Myocyte (in vitro differentiated cells): ENCODE measurements at regions not wholly inside any gene's neighbourhood (a gene's known extent, or its start where the extent isn't known, plus 50 kb on each side); places are given as distances from the start of the nearest gene placed in this dataset.
A peak's percentile ranks its signal among the peaks of the same experiment; 100 is the strongest.

ENCODE experiments used
- DNase-seq: peaks from one replicate; pipeline ENCODE4 v3.0.0-alpha.2; 2012; ENCODE audit warnings: low read depth

- no peak for DNase-seq
Observed at GRCh38 chr12:107319533-107320032, 226.2 kb upstream of the CRY1 start.

- no peak for DNase-seq
Observed at GRCh38 chr12:107320033-107320928, 226.9 kb upstream of the CRY1 start.

GRCh38 chr12:107320929-107321631 is 227.7 kb upstream of the CRY1 start:
- DNase-seq, result no peak

GRCh38 chr12:107322063-107322462 is 228.7 kb upstream of the CRY1 start:
- no peak for DNase-seq

GRCh38 chr12:107325075-107325608 is 231.8 kb upstream of the CRY1 start:
- no peak for DNase-seq

GRCh38 chr12:107326237-107326636 is 232.9 kb upstream of the CRY1 start:
- DNase-seq, result no peak

GRCh38 chr12:107327651-107328182 is 234.4 kb upstream of the CRY1 start:
- DNase-seq, result no peak

GRCh38 chr12:107328442-107329133 is 235.2 kb upstream of the CRY1 start:
- peak; percentile 90 for DNase-seq

- no peak for DNase-seq
Observed at GRCh38 chr12:107329569-107330324, 236.4 kb upstream of the CRY1 start.

GRCh38 chr12:107330831-107331431 is 237.6 kb upstream of the CRY1 start:
- no peak for DNase-seq

- no peak for DNase-seq
Observed at GRCh38 chr12:107331471-107331870, 238.1 kb upstream of the CRY1 start.

GRCh38 chr12:107331912-107332311 is 238.6 kb upstream of the CRY1 start:
- no peak for DNase-seq

GRCh38 chr12:107332743-107333142 is 239.4 kb upstream of the CRY1 start:
- DNase-seq, result no peak

GRCh38 chr12:107335802-107336570 is 242.6 kb upstream of the CRY1 start:
- no peak for DNase-seq

- no peak for DNase-seq
Observed at GRCh38 chr12:107336695-107337094, 243.3 kb upstream of the CRY1 start.

GRCh38 chr12:107337346-107338095 is 244.2 kb upstream of the CRY1 start:
- no peak for DNase-seq

GRCh38 chr12:107339487-107339886 is 246.1 kb upstream of the CRY1 start:
- DNase-seq, result no peak

GRCh38 chr12:107339932-107340331 is 246.6 kb upstream of the CRY1 start:
- DNase-seq, result no peak
